NCI-H1048 (cell line): ENCODE measurements at regions not wholly inside any gene's neighbourhood (a gene's known extent, or its start where the extent isn't known, plus 50 kb on each side); places are given as distances from the start of the nearest gene placed in this dataset.
"Not testable (repeated sequence)": the region's sequence is repeated elsewhere in the genome, so short reads cannot be mapped to it uniquely, and the experiment has no call there.

Experiments used
- DNase-seq: peaks from one replicate; lab custom pipeline; 2025; lab: John Stamatoyannopoulos, UW

DNA sequence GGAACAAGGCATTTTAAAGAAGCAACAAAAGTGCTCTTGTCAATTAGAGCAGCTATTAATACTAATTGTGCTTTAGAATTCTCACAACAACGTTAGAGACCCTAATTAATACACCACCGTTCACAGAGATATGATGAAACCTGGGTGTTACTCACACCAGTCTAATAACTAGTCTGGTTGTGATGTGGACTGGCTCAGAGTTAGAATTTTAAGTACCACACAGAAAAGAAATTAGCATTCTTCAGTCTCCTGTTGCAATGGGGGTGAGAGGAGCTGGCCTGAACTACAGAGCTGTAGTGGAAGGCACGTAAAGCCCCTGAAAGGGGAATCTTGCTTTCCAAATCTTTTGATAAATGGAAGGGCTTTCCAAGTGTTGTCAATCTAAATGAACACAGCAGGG, 240.8 kb upstream of the TOX3 start:
- DNase-seq = no peak

DNA sequence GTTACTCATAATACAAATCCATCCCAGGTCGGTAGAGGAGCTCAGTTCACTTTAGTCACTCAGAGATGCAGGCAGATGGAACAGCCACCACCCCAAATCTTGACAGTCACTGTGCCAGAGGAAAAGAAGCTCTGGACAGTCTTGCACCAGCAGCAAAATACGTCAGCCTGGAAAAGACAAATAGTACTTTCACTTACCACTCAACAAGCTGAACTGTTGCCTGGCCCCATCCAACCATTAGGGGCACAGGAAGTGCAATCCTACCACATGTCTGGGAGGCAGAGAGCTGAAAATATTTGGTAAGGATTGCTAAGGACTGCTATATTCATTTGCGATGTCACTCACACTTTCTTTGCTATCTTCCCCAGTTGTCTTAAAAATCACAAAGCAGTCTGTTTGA, 239.1 kb upstream of the TOX3 start:
- no peak for DNase-seq

DNA sequence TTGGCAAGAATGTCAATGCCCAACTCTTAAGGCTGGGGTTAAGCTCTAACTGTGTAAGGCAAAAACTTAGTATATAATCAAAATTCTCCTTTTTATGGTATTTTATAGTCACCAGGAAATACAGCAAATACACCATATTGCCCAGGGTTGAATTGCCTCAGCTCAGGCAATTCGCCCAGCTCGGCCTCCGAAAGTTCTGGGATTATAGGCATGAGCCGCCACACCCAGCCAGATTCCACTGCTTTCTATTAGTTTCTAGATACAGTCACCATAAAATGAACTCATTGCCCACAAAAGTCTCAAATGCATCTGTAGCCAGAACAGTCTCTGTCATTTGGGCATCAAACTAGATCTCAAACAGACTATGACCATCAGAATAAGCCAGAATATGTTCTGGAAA, 238.7 kb upstream of the TOX3 start:
- no peak for DNase-seq

DNA sequence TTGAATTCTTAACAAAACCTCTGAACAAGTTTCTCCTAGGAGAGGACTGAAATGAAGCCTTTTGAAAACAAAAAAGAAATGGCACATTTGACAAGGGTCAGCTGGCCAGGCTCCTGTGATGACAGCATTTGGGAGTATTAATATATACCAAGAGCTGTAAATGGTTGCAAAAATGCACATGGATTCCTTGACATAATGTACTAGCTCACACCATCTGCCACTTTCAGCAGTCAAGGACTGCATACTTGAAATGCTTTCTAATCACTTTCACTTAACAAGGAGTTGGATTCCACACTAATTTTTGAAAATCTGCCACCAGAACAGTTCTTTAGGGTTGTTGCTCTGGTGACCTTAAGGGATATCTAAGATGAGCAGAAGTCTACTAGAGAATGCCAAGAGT, 236.7 kb upstream of the TOX3 start:
- no peak for DNase-seq

DNA sequence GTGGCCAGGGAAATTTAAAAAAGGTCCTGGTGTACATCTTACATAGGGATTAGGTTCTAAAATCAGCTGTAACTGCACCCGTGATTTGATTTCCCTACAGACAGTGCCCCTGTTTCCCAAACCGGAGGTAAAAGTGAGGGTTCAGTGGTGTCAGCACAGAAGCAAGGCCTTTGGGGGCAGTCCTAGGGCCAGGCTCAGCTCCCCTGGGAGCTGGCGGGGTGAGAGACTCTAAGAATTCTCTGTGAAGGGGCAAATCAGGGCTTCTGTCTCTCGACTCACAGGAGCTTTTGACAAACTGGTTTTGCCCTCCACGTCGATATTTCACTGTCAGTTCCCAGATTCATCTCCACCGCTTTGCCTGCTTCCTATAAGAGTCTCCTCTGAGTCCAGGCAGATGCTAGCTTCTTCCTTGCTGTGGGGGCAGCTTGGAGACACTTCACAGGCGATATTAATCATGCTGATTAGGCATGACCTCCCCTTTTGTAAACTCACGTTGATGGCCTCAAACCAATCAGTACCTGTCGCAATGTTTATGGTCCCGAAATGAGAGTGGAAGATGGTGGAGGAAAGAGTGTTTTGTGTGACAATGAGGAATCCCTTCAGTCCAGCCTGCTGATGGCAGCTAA, 234.2 kb upstream of the TOX3 start:
- no peak for DNase-seq

DNA sequence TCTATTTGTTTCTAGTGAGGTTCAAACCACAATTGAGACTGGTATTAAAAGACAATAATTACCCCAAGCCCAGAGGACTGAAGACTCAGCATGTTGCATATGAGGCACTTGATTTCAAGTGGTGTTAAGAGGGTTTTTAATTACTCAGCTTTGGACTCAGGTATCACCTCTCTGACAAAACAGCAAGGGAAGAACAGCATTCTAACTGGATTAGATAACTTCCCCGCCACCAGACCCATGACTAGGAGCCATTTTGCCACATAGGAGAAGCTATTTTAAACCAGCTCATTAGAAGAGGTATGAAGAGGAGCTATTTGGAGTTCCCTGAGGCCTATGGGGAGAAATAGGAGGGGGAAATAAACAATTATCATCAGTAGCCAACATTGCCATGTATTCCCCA, 226.1 kb upstream of the TOX3 start:
- no peak for DNase-seq

DNA sequence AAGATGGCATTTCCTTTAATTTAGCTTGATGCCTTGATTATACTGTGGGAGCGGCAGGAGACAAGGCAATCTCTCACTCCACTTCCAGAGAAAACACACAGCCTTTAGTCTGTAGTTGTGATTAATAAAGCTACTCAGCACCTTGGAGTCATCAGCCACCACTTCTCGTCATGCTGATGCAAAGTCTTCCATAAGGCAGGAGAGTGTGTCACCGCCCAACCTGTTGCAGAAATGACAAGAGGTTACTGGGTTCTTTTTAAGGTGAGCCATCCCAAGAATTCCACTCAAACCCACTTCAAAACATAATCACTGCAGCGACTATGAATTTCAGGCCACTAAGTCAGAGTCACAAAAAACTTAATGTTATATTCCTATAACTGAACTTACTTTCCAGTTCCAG, 223.9 kb upstream of the TOX3 start:
- DNase-seq = no peak

DNA sequence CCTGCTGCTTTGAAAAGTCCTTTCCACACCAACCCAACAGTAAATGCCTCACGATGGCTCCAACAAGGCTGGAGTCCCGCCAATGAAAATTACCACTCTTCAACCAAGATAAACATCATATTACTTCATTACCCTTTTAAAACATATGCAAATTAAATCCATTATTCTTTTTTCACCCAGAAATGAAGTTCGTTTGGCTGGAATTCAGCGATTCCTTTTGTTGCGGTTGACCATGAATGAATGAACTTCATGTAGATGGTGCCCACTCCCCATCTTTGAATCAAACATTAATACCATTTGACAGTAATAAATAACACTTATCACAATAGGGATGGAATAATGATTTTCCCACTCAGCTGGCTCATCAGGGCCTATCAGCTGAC, 211.5 kb upstream of the TOX3 start:
- no peak for DNase-seq

DNA sequence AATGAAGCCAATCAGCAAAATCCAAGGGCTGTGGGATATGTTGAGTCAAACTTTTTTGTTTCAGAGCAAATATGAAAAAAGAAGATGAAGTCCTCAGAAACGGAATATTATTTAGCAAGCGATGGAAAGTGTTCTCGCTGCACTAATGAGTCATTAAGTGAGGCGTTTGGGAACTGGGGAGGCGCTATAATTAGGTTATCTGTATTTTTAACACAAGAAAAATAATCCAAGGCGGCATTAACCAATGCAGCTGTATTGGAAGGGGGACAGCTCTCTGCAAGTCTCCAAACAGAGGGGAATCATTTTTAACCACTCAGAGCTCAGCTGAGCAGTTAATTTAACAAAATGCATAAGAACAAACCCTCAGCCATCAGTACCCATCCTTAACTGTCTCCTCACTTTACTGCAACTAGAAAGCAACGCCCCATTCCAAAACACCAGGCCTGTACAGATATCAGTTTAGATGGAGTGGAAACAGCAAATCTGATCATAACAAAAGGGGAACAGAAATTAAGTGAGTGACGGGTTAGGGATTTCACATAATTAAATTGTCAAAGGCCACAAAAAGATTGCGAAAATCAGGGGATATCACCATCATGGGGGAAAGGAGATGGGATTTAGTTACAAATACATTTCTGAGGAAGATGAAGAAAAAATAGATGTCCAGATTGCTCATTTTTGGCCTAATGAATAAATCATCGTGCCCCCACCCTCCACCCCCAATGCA, 211.0 kb upstream of the TOX3 start:
- DNase-seq = no peak

DNA sequence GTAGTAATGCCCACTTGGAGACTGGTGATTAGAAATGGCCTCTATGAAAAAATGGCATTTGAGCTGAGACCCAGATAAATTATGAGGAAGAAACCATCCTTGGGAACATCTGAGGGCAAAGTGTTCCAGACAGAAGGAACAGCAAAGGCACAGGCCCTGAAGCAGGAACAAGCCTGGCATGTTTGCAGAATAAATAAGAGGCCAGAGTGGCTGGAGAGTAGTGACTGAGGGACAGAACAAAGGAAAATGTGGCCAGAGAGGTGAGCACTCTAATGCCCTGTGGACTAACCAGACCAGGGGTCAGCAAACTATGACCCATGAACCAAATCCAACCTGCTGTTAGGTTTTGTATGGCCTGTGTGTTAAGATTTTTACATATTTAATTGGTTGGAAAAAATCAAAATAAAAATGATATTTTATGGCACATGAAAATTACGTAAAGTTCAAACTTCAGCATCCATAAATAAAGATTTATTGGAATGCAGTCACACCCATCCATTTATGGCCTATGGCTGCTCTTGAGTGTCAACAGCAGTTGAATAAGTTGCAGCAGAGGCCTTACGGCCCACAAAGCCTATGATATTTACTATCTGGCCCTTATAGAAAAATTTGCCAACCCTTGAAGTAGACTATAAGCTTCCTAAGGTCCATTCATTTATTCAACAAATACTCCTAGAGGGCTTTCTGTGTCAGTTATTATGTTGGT, 210.0 kb upstream of the TOX3 start:
- DNase-seq = no peak

DNA sequence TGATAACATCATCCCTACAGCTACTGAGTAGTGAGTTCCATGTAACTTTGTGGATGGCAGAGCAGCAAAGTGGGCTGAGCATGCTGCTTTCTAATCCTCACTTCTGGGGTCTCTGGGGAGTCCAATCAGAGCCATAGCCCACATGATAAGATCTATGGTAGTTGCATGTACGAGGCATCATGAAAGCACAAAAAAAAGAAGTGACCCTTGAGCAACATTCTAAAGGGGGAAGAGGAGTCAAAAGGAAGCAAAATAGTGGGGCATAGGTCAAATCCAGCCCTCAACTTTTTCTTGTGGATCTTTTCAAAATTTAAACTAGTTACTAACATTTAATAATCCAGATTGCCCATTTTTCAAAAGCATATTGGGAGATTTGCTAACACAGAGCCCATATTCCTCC, 208.5 kb upstream of the TOX3 start:
- DNase-seq = no peak

DNA sequence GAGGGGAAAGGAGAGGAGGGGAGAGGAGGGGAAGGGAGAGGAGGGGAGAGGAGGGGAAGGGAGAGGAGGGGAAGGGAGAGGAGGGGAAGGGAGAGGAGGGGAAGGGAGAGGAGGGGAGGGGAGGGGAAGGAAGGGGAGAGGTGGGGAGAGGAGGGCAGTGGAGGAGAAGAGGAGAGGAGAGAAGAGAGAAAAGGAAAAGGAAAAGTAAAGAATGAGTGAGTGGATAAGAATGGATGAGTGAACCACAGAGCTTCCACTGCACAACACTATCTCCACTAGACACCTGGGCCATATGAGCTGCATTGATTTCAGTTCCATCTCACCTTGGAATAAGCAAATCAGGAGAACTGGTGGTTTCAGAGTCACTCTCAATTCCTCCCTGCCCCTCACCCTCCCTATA, 204.1 kb upstream of the TOX3 start:
- no peak for DNase-seq

DNA sequence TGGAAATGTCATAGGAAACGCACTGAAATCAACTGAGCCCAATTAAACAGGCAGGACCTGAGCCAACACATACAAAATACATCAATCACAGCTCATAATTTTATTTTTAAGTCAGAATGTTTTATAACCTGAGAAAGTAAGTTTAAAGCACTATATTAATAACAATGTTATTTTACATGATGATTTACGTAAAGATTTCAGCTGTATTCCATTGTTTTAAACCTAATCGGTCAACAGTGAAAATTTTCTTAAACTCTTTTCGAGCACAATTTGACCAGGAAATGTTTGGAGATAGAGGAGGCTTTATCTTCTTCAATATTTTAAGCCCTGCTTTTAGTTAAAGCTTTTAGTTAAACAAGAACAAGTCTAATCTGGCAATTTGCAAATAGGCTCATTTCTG, 201.8 kb upstream of the TOX3 start:
- DNase-seq = no peak

DNA sequence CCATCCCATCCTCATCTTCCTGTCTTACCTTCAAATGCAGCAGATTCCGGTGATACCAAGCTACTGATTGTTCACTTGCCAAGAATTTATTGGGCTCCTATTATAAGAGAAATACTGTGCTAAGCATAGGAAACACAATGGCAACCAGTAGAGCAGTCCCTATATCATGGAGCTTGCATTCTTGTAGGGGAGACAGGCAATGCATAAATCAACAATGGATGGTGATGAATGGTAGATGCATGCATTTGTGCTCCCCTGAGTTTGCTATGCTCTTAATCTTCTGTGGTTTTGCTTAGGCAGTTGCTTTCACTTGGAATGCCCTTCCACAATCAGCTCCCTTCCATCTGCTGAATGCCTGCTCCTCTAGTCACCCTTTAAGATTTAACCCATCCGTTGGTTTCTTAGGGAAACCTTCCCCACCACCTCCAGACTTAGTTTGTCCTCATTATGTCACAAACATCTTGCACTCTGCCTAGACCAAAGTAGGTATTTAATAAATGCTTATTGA, 200.2 kb upstream of the TOX3 start:
- DNase-seq = no peak

DNA sequence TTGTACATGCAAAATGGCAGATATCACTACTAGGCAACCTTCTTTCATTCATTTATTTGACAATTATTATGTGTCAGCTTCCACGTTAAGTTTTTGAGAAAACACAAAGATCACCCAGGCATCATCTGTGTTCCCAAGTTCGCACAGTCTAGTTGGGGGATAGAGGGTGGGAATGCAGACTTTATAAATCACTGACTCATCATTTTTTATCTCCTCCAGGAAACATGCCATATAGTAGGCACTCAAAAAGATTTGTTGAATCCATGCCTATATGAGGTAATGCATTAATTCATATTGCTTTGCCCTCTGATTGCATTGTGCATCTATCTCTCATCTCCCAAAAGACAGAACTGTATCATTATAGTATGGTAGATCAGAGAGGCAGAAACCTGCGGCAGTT, 196.8 kb upstream of the TOX3 start:
- no peak for DNase-seq

DNA sequence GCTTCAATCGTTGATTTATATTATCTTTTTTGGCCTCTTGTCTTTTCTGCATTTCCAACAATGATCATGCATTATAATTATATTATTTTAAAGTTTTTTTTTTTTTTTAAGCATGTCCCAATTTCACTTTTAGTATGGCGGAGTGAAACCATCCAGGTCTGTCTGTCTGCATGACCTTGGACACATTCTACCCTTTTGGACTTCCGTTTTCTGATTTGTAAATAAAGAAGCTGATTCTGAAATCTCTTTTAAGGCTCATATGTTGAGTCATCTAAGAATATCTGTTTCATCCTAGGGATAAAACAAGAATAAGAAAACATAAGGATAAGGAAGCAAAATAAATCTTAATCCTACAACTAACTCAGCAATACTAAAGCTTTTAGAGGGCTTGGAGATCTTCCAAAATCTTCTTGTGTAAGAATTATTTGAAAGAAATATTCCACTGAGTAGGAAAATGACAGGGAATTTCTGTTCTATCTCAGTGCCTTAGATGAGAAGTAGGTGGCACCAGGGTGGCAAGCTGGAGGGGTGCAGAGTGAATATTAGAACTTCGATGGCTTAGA, 195.7 kb upstream of the TOX3 start:
- no peak for DNase-seq

DNA sequence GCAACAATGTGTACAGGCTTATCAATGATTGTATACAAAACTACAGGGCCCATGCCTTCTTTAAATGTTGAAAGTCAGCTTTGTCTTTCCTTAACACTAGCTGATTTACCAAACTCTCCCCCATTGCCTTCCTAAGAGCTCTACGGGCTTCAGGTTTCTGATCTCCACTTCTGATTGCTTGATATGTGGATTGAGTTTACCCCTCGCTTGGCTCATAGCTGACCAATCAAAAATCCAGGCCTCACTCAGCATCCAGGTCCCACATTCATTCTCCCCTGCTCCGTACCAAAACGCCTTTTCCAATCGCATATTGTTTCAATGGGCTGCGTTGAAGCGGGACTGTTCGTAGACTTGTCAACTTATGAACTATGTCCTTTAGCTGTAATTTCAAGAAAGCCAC, 195.1 kb upstream of the TOX3 start:
- DNase-seq = no peak

DNA sequence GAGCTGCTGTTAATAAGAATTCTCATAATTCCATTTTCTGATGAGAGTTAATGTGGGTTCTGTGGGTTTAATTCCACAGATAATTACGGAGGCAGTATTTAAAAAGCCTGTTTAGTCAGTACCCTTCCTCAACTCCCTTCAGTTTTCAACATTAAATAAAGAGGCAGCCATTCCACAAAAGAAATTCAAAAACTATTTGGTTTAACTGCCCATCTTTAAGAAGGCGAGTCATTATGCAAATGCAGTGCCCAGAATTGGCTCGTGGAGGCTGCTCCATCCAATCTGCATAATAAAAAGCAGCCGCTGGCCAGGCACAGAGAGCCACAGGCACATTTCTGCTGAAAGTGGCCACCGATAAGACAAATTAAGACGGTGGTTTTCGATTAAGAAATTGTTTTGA, 194.4 kb upstream of the TOX3 start:
- no peak for DNase-seq

DNA sequence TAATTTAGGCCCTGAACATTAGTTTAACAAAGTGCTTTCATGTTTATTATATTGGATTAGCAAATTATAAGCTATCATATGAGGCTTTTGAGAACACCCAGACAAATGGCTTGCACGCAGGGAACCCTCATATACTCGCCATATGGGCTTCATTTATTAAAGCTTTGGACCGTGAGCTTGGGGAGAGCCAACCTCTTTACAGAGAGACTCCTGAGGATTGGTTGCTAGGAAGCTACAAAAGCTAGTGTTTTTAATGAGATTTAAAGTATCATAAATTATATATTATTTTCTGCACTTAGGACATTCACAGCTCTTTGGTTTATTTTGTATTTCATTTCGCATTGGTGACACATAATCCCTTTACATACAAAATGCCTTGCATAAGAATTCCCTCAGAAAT, 193.8 kb upstream of the TOX3 start:
- DNase-seq = no peak

DNA sequence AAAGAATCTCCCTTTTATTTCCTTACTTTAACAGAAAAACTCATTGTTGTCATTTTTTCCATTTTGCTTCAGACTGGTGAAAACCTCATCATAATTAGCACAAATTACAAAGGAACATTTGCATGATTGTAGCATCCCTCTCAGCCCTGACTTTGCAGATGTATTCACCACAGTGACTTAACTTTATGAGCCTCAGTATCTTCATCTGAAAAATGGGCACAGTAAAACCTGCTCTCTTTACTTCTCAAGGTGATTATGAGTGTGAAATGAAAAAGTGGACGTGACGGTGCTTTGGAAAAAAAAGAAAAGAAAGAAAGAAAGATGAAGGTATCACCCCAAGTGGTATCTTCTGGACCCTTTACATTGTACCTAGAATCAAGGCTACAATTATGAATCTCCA, 193.4 kb upstream of the TOX3 start:
- DNase-seq = no peak

DNA sequence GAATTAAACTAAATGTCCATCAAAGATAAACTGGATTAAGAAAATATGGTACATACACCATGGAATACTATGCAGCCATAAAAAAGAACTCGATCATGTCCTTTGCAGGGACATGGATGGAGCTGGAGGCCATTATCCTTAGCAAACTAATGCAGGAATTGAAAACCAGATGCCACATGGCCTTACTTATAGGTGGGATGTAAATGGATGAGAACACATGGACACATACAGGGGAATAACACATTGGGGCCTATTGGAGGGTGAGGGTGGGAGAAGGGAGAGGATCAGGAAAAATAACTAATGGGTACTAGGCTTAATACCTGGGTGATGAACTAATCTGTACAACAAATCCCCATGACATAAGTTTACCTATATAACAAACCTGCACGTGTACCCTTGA, 192.0 kb upstream of the TOX3 start:
- DNase-seq = not testable (repeated sequence)

DNA sequence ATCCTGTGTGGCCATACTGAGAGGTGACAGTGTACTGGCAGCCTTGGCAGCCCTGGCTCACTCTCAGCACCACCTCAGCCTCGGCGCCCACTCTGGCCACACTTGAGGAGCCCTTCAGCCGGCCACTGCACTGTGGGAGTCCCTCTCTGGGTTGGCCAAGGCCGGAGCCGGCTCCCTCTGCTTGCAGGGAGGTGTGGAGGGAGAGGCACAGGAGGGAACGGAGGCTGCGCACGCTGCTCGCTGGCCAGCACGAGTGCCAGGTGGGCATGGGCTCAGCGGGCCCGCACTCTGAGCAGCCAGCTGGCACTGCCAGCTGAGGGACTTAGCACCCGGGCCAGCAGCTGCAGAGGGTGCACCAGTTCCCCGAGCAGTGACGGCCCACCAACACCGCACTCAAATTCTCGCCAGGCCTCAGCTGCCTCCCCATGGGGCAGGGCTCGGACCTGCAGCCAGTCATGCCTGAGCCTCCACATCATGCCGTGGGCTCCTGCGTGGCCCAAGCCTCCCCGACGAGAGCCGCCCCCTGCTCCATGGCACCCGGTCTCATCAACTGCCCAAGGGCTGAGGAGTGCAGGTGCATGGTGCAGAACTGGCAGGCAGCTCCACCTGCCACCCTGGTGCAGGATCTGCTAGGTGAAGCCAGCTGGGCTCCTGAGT, 184.4 kb upstream of the TOX3 start:
- no peak for DNase-seq

DNA sequence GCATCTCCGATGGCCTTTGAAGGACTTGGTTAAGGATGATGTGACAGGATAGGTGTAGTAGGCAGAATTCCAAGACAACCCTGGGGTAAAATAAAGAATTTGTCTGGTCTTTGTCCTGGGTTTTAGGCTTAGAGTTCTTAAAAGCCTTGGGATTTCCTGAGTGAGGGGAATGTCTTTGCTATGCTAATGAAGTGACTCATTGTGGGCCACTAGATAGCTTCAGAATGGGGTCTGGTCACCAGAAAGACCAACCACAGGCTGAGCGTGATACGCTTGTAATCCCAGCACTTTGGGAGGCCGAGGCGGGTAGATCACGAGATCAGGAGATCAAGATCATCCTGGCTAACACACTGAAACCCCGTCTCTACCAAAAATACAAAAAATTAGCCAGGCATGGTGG, 182.8 kb upstream of the TOX3 start:
- DNase-seq = no peak
